Neural cell (in vitro differentiated cells): ENCODE measurements at regions not wholly inside any gene's neighbourhood (a gene's known extent, or its start where the extent isn't known, plus 50 kb on each side); places are given as distances from the start of the nearest gene placed in this dataset.

Experiments used
- EP300 ChIP-seq: fragments of 450-650 bp; conservative IDR thresholded peaks from 2 replicates; pipeline ENCODE4 v1.6.1; 2014; ENCODE audit warnings: antibody characterized with exemption, mild to moderate bottlenecking, moderate library complexity; ENCODE audit not compliant: poor library complexity, severe bottlenecking
- EZH2 ChIP-seq: fragments of 200-600, 300-800 bp; shearing (Covaris generic), sonication (generic); IDR thresholded peaks from 2 replicates; pipeline ENCODE4 v1.6.1; 2014; ENCODE audit warnings: antibody characterized with exemption, low read length, borderline replicate concordance, mild to moderate bottlenecking; ENCODE audit not compliant: insufficient read depth, poor library complexity, severe bottlenecking
- RAD21 ChIP-seq: fragments of 450-650 bp; conservative IDR thresholded peaks from 2 replicates; pipeline ENCODE4 v1.6.1; 2014; ENCODE audit warnings: antibody characterized with exemption, mild to moderate bottlenecking, moderate library complexity
- TF ChIP-seq, protein P1 (sequence below): fragments of 450-650 bp; IDR thresholded peaks from 2 replicates; pipeline ENCODE4 v1.5.1; 2014; ENCODE audit warnings: antibody characterized with exemption, mild to moderate bottlenecking, moderate library complexity; ENCODE audit not compliant: poor library complexity, severe bottlenecking
- TF ChIP-seq, protein P2 (sequence below): IDR thresholded peaks from 2 replicates; pipeline ENCODE4 v1.6.1; 2012; ENCODE audit warnings: borderline replicate concordance

DNA sequence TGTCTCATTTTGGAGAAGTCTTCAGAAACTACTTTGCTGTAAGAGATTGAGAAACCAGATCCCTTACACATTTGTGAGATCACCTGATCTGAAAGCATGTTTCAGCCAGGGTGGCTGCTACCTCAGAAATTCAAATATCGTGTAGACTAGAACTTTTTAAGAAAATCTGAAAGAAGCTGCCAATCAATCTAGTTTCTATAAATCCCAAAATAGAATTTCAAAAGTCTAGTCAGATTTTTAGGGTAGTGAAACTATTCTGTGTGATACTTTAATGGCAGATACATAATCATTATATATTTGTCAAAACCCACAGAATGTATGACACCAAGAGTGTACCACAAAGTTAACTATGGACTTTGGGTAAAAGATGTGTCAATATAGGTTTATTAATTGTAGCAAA, 79.9 kb upstream of the PLPPR5 start:
- TF ChIP-seq, protein P1, sequence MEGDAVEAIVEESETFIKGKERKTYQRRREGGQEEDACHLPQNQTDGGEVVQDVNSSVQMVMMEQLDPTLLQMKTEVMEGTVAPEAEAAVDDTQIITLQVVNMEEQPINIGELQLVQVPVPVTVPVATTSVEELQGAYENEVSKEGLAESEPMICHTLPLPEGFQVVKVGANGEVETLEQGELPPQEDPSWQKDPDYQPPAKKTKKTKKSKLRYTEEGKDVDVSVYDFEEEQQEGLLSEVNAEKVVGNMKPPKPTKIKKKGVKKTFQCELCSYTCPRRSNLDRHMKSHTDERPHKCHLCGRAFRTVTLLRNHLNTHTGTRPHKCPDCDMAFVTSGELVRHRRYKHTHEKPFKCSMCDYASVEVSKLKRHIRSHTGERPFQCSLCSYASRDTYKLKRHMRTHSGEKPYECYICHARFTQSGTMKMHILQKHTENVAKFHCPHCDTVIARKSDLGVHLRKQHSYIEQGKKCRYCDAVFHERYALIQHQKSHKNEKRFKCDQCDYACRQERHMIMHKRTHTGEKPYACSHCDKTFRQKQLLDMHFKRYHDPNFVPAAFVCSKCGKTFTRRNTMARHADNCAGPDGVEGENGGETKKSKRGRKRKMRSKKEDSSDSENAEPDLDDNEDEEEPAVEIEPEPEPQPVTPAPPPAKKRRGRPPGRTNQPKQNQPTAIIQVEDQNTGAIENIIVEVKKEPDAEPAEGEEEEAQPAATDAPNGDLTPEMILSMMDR, result no peak
- TF ChIP-seq, protein P2, sequence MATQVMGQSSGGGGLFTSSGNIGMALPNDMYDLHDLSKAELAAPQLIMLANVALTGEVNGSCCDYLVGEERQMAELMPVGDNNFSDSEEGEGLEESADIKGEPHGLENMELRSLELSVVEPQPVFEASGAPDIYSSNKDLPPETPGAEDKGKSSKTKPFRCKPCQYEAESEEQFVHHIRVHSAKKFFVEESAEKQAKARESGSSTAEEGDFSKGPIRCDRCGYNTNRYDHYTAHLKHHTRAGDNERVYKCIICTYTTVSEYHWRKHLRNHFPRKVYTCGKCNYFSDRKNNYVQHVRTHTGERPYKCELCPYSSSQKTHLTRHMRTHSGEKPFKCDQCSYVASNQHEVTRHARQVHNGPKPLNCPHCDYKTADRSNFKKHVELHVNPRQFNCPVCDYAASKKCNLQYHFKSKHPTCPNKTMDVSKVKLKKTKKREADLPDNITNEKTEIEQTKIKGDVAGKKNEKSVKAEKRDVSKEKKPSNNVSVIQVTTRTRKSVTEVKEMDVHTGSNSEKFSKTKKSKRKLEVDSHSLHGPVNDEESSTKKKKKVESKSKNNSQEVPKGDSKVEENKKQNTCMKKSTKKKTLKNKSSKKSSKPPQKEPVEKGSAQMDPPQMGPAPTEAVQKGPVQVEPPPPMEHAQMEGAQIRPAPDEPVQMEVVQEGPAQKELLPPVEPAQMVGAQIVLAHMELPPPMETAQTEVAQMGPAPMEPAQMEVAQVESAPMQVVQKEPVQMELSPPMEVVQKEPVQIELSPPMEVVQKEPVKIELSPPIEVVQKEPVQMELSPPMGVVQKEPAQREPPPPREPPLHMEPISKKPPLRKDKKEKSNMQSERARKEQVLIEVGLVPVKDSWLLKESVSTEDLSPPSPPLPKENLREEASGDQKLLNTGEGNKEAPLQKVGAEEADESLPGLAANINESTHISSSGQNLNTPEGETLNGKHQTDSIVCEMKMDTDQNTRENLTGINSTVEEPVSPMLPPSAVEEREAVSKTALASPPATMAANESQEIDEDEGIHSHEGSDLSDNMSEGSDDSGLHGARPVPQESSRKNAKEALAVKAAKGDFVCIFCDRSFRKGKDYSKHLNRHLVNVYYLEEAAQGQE, result no peak
- TF ChIP-seq EP300 (no peak), EZH2 (no peak), RAD21 (no peak)
